Hepatic stellate cell (primary cell): ENCODE measurements at regions not wholly inside any gene's neighbourhood (a gene's known extent, or its start where the extent isn't known, plus 50 kb on each side); places are given as distances from the start of the nearest gene placed in this dataset.
"Not testable (repeated sequence)": the region's sequence is repeated elsewhere in the genome, so short reads cannot be mapped to it uniquely, and the experiment has no call there.

Experiments used
- DNase-seq: peaks from one replicate; pipeline ENCODE4 v3.0.0; 2011; ENCODE audit warnings: low spot score

DNA sequence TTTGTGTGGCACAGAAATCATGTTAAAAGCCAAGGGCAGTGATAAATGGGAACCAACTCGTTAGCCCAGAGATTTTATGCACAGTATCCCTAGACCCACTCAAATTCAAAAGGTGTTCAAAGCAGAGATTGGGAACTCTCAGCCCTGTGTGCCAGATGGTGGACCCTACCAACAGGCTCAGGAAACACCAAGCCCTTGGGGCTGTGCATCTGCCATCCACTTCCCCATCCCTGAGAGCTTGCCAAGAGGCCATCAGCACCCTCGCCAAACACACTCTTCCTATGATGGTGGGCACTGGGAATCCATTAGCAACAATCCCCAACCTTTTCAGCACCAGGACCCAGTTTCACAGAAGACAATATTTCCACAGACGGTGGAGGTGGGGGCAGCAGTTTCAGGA is 194.2 kb upstream of the NFIA start:
- DNase-seq = no peak

DNA sequence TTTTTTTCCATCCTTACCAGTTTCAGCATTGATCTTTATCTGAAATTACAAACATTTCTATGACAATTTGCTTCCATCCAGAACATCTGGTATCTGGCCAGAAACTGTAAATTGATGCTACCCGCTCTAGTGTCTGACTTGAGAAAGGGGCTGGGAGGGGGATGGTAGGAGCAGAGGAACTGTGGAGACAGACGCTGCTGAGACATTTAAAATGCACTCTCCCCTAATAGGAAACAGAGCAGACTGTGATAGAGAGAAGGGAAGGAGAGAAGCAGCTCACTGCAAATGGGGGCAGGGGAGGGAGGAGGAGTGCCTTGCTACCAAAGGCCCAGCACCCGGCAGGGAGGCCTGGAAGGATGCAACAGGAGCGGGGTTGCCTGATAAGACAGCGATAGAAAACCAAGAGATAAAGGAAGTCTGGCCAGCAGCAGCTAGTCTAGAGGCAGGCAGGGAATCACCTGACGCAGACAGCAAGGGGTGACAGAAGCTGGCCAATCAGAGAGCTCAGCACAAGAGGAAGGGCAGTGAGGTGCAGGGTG is 195.5 kb upstream of the NFIA start:
- no peak for DNase-seq

DNA sequence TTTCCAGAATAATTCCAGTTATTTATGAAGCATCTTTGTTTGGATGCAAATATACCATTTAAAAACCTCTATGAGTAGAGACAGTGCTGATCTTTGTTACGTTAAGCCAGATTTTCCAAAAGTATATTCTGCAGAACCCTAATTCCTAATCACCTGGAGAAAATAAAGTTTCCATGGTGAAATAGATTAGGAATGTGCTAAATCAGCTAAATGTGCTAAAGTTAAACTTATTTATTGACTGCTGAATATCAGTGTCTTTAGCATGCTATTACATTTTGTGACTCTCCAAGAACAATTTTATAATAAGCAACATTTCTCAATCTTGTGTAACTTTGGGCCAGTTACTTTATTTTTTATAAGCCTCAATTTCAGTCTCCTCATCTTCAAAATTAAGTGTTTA is 196.3 kb upstream of the NFIA start:
- DNase-seq = no peak

DNA sequence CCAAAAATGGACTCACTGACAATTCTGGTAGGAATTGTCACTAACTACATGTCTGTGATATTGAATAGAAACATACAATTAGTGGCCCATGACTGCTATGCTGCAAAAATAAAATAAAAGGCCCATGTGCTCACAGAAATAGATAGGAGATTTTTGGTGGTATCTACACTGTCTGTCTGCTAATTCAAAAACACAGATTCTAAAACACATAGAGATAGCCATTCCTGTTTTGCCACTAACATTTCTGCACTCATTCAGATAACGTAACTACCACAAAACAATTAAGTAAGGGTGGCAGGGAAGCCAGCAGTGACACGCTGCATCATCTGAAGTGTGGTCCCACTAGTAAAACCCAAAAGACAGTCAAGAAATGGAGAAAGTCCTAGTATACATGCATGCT is 202.2 kb upstream of the NFIA start:
- DNase-seq = no peak

DNA sequence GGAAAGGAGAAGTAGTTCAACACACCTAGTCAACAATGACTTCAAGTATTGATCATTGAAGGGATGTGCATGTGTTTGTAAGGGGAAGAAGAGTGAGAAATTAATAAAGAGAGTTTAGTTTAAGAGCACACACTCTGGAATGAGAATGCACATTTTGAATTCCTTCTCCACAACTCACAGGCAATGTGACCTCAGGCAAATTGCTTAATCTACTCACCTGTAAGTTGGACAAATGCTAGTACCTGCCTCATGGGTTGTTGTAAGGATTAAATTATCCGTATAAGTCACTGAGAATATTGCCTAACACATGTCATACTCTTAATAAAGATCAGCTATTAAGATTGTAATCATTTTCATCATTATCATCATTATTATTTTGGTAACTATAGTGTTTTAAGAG is 204.0 kb upstream of the NFIA start:
- no peak for DNase-seq

DNA sequence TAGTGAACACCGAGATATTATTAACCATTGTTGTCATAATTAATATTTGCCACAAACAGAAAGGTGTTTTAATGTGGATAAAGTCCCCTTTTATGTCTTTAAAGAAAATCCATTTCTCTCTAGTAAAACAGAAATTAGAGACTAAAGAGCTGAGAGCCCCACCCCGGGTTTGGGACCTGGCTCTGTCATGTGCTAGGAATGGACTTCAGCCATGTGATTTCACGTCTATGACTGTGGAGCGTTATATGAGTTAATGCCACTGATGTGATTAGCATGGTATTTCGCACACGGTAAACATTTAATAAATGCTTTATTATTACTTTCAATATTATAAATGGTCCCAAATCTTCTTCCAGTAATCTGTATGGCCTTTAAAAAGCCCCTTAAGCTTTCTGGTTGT is 205.0 kb upstream of the NFIA start:
- DNase-seq = no peak

DNA sequence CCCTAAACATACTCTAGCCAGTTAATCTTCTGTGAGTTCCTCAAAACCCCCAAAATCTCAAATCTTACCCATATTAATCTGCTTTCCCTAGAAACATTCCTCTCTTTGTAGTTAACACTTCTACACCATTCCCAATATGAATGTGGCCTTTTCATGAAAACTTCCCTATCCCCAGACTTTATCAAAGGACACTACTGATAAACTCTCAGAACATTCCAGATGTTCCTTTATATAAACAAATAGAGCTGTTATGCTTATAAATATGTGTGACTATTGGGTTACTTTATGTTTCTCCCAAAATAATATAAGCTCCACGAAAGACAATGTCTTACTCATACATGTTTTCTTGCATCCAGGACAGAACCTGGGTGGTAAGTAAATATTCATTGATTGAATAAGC is 205.4 kb upstream of the NFIA start:
- DNase-seq = no peak

DNA sequence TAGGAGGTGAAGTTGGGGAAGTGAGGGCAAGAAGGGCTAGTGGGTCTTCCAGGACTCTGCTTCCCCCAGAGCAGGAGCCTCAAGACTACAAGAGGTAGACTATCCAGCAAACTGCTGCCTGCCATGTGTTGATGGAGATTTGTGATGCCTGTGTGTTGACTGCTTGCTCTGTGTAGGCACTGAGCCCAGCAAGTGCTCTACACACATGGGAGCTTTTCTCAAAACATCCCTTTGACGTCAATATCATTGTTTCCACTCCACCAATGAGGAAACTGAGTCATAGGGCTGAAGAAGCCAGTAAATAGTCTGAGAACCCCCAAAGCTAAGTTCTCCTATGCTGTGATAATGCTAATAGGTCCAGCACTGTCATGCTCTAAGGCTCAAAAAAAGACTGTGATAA is 207.2 kb upstream of the NFIA start:
- no peak for DNase-seq

DNA sequence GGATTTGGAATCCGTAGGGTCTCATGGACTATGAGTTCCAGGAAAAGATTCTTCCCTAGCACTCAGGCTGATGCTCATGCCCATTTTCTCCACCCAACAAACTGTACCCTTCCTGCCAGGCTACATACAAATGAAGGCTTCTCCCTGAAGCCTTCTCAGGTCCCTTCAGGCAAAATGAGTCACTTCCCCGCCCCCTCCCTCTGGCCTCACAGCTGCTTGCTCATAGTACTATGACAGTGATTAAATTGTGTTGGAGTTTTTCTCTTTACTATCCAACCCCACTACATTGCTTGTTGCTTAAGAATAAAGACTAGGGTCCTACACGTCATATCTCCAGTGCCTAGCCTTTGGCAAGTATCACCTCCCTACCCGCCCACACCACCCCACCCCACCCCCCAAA is 207.6 kb upstream of the NFIA start:
- DNase-seq = no peak

DNA sequence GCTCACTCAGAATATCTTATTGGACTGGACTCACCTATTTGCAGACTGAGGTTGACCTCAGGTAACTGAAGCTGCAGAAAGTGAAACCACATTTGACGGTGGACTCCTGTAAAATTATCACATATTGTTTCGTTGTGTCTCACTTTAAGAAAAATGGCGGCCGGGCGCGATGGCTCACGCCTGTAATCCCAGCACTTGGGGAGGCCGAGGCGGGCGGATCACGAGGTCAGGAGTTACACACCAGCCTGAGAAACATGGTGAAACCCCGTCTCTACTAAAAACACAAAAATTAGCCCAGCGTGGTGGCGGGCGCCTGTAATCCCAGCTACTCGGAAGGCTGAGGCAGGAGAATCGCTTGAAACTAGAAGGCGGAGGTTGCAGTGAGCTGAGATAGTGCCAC is 209.0 kb upstream of the NFIA start:
- not testable (repeated sequence) for DNase-seq

DNA sequence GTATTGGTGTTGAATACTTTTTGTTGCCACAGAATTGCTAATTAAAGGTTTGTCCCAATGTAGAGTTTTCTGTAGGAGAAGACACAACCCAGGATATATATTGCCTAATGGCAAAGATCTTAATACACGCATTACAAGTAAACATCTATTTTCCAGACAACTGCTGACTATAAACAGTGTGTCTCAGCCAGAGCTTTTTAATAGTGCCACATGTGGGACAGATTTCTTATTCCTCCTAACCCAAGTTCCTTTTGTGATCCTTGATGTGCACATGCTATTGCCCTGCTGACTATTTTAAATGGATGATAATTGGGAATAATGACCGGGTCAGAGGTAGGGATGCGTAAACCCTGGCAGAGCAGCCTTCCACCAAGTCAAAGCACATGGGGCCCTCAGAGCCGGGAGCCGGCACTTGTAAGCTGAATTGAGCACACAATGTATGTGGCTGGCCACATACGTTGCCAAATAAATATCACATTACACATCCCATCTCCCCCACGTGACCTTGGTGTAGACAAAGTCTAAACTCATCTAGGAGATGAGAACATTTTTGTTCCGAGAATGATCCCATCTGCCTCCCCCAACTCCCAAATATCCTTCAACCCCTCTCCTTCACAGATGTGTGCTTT is 209.8 kb upstream of the NFIA start:
- DNase-seq = no peak

DNA sequence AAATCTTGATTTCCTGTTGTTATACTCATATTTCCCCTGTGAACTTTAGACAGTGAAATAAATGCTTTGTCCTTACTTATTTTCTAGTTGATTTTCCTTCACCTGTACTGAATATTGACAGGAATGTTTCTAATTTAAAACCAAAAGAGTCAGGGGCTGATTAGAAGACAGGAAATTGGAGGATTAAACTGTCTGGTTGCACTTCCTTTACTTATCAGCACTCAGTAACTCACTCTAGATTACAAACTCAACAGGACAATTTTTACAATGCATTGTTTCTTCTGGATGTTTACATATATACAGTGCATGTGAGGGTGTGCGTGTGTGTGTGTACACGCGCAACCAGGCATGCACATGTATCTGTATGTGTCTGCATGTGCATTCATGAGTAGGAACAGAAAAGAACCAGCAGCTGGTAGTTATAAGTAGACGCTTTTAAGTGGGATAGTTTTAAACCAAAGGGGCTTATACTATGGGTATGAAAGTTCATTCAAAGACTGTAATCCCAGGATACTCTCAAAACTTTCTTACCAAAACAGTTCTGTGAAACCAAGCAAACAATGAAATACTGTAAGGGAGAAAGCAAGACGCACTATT is 212.0 kb upstream of the NFIA start:
- no peak for DNase-seq

DNA sequence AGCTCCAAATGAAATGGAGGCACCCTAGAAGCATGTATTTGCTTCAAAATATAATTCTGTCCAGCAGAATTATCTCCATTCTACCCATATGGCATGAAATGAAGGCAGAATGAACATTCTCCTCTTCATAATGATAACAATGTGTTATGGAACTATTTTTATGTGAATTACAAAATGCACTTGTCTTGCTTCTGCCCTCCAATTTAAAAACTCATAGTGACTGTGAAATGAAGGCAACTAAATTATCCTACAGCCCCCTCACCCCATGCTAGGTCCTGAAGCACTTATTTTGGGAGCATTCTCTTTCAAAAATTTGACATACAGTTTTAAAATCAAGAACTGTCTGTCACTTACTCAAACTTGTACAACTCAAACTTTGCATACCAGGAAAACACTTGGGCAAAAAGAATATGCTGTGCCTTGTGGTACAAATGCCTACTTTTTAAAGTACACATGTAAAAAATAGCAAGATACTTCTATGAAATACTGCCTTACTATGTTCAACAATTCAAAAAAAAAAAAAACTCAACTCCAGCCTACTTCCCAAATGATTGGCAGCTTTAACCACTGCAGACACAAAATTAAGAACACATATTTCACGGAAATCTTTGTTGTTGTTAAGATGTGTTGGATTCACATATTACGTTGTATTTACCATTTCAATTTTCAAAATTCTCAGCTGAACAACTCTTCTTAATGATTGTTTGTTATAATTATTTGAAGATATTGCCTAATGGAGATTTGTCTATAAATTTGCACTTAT is 213.3 kb upstream of the NFIA start:
- no peak for DNase-seq

DNA sequence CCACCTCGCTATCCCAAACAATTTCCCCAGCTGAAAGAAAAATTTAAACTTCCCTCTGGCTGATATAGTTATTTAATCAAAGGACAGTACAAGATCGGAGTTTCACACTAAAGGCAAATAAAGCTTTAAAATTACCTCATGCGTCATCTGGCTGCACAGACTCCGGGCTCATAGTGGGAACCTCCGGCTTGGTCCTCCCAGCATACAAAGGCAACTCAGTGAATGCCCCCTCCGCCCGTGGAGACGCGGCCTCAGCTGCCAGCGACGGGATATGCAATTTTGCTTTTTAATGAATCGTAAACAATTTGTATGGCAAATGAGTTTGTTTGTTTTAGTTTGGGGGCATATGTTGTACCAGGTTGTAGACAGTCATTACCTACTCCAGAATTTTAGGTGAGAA is 214.6 kb upstream of the NFIA start:
- no peak for DNase-seq

DNA sequence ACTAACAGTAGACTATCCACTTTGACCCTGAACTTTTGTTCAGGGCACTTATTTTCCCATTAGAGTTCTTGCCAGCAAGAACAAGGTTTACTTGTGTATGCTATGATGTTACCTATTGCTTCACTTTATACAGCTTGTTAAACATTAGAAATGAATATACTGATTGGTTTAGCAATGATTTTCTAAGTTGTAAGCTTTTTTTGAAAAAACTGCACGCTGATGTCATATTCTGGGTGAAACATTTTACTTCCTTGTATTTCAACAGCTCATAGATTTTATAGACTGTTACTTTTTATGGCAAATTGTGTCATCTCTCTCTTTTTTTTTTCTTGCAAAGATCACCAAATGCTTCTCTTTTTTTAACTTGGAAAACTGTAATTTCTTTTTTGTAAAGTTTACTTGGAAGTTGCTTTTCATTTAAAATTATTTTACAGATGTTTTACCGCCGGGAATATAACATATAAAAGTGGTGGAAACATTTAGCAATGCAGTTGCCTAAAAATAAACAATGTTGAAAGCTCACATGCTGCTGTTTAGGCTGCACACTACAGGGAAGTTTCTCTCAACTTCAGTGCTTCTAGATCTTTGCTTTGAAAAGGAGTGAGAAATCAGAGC is 215.3 kb upstream of the NFIA start:
- no peak for DNase-seq

DNA sequence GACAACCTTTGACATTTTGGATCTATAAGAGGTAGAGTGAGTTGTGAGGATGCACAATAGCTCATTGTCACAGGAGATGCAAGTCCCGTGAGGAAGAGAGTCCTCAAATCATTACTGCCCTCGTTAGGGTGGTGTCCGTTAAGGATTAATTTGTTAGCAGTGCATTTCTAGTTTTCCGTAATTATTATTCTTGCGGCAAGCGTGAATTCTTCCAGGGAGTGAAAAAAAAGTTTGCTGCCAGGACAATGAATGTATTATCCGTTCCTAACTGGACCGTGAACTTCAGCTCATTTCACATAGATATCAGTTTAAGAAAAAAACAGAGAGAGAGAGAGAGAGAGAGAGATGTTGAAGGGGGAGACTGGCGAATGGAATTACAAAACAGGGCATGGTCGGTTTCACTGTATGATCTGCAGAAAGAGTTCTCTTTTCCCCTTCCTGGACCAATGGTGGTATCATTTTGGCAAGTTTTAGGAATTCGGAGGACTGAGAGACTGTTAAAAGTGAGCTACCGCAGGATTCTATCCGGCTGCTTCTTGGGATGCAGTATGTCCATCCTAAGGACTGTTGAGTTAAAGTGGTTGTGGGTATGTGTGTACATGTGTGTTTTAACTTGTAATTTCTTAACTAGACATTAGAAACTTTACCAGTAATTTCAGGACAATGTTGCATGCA is 216.0 kb upstream of the NFIA start:
- no peak for DNase-seq

DNA sequence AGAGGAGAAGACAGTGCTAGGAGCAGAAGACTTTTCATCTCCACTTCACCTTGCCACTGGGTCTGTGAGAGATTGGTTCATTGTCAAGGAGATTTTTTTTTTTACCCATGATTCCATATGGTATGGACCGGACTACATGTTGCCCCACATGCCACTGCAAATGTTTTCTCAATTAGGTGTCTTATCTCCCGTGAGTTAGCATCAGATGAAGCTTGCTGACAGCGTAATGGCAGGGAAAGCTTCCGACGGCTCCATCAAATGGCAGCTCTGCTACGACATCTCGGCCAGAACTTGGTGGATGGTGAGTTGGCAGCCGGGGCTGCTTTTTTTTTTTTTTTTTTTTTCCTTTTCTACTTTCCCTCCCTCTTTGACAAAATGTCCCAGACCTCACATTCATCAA is 217.2 kb upstream of the NFIA start:
- DNase-seq = no peak

DNA sequence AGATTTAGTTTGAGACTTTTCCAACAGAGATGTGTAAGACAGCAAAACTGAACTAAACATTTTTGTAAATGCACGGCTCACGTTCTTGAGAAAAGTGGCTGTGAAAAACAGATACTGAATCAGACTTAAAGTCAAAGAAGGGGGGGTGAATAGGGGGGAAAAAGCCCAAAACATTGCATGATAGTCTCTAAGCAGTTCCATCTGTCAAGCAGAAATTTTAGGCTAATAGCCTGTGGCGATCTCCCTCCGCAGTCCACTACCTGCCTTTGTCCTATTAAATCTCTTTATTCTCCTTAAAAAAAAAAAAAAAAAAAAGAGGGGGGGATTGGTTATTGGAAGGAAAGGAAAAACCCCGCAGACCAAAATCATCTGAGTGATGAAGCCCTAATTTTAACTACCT is 217.6 kb upstream of the NFIA start:
- no peak for DNase-seq

DNA sequence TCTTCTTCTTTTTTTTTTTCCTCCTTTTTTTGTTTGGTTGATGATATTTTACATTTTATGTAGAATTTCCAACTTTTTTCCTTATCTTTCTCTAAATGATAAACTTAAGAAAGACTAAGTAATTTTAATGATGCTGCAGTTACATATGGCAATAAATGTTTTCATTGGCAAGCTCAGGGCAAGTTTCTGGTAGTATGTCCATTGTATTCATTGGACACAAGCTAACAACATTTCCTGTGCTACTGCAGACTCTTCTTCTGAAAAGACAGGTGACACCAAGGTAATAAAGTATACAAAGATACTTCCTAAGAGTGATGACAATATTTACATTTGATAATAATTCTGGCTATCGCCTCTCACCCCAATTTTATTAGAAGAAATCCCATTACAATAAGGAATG is 219.2 kb upstream of the NFIA start:
- DNase-seq = no peak

DNA sequence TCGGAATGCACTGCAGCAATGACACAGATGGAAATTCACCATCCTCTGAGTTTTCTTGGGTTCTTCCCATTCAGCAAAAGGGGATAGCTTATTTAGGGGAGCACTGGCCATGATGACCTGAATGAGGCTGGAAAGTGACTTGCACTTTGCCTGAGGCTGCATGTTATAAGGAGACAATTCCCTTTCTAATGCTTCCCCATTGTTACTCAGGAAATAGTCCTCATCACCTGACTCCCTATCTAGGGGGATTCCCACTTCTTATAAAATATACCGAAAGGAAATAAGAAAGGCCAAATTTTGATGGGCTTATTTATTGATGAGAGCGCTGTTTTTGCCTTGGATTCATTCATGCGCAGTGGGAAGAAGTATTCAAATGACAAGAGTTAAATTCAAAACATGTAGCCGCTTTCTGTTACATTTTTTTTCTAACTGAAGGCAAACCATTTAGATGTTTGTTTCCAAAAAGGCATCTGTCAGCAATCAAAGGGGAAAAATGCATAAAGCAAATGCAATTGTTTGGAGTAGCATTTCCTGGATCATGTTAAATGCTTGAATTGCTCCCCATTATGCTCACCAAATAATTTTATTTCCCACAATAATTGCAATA is 220.3 kb upstream of the NFIA start:
- no peak for DNase-seq

DNA sequence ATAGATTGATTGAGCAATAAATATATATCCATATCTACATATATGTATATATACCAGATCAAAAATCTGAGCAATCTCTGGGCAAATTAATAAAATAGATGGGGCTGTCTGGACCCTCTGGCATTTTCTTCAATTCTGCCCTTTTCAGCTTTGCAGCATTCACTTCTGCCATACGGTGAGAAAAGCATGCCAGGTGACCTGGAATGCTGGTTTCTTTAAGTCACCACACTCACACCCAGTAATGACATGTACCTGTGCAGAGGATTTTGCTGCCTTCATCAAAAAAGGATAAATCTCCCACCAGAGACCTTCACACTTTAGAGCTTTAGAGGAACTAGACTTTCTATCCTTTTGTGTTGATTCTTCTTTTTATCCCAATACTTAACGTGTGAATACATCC is 223.2 kb upstream of the NFIA start:
- DNase-seq = no peak

DNA sequence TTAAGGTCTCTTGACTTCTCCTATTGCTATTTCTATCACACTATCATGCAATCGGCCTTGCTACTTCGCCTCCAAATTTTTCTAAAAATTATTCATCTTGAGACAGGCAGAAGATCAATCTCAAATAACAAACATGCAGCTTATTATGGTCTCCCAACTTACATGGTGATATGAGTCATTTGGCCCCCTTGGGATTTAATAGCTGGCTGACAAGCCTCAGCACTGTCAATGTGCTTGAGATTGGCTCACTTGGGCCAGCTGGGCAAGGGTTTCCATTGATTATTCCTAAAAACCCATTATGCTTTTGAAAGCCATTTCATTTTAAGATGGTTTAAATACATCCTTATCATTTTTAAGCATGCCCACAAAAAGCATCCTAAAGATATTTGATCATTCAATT is 224.5 kb upstream of the NFIA start:
- DNase-seq = no peak
